Body of pancreas (tissue), 4 donors: ENCODE measurements at regions not wholly inside any gene's neighbourhood (a gene's known extent, or its start where the extent isn't known, plus 50 kb on each side); places are given as distances from the start of the nearest gene placed in this dataset.

ENCODE experiments used
- CTCF ChIP-seq, 7 experiments: fragments of 450-650 bp in 4 of 7; fragments of 200-600 bp in 3 of 7; sonication (generic) in 3 of 7; IDR thresholded peaks; one replicate each; pipeline ENCODE4 v1.5.1; 2016 to 2019; ENCODE audit warnings: antibody characterized with exemption in 7 of 7
- POLR2A ChIP-seq, 3 donors: fragments of 450-650 bp; IDR thresholded peaks; one replicate each; pipeline ENCODE4 v1.6.1; 2016; ENCODE audit warnings: antibody characterized with exemption in 3 of 3, mild to moderate bottlenecking in 2 of 3

GRCh38 chr1:83559129-83559840 is 439.6 kb downstream of the TTLL7 start:
- TF ChIP-seq CTCF (IDR thresholded peaks at IDR 0.05), result no peak
- no peak for TF ChIP-seq POLR2A (IDR thresholded peaks at IDR 0.05)
